Muscle layer of colon (tissue), 2 donors: ENCODE measurements at regions not wholly inside any gene's neighbourhood (a gene's known extent, or its start where the extent isn't known, plus 50 kb on each side); places are given as distances from the start of the nearest gene placed in this dataset.

Experiments
- H3K27ac ChIP-seq: one replicate; pipeline ENCODE4 v1.7.0; 2013; ENCODE audit warnings: low read depth, mild to moderate bottlenecking, low read length, moderate library complexity
- H3K27me3 ChIP-seq, 2 donors: one replicate each; pipeline ENCODE4 v1.7.0; 2013; ENCODE audit warnings: low read length in 2 of 2, mild to moderate bottlenecking in 2 of 2; ENCODE audit not compliant: insufficient read depth in 2 of 2, control insufficient read depth in 1 of 2
- H3K36me3 ChIP-seq: one replicate; pipeline ENCODE4 v1.7.0; 2013; ENCODE audit warnings: mild to moderate bottlenecking, low read length; ENCODE audit not compliant: insufficient read depth
- H3K4me1 ChIP-seq: one replicate; pipeline ENCODE4 v1.7.0; 2013; ENCODE audit warnings: mild to moderate bottlenecking, low read length; ENCODE audit not compliant: insufficient read depth
- H3K4me3 ChIP-seq, 2 donors: one replicate each; pipeline ENCODE4 v1.7.0; 2013; ENCODE audit warnings: low read length in 2 of 2, low read depth in 1 of 2, mild to moderate bottlenecking in 1 of 2, moderate library complexity in 1 of 2
- H3K9ac ChIP-seq: one replicate; pipeline ENCODE4 v1.7.0; 2013; ENCODE audit warnings: low read length
- H3K9me3 ChIP-seq: one replicate; pipeline ENCODE4 v1.7.0; 2013; ENCODE audit warnings: mild to moderate bottlenecking, low read length
- donor health status: abdominal sarcoma.
- donor health status: Adenocarcinoma of cecum.

DNA sequence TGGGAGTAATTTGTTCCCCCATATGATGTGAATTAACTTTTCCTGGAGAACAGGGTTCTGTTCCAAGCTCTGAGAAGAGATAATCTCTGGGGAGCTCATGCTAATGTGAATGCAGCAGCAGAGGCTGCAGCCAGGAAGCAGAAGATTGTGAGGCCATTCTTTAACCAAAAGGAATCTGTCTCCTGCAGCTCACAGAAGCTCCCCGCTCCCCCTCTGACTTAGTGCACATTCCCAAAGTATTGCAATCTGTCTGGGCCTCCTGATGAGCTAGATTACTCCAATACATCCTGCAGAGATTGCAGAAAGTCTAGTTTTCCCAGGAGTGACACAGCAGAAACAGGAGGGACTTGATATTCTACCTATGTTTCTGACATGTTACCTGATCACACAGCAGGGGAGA lies 420.6 kb upstream of the FAT3 start:
- H3K9me3 ChIP-seq: no peaks in the 10 kb centered on the region
- no peaks in the 10 kb centered on the region for H3K27me3 ChIP-seq
- no peak overlapping the region for H3K4me3 ChIP-seq
- H3K27ac ChIP-seq: no peak overlapping the region
- H3K9ac ChIP-seq: no peak overlapping the region
- H3K4me1 ChIP-seq: no peaks in the 10 kb centered on the region
- no peaks in the 10 kb centered on the region for H3K36me3 ChIP-seq

DNA sequence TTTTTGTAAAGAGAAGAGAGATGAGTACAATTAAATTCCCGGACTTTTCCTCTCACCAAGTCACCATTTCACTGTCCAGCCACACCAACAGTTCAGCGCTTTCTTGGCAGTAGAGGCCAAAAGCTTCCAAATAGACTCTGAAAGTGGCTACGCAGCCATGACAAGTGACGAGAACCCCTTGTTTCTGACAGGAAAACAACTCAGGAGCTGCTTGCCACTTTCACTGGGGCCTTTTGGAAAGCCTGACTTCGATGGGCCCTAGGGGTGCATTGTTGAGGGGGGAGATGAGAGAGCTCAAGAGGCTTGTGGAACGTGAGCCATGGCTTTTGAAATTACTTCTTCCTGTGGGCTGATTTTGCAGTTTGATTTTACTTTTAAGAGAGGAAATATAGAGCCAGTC lies 422.1 kb upstream of the FAT3 start:
- Histone ChIP-seq H3K4me1 (no peaks in the 10 kb centered on the region), H3K9me3 (no peaks in the 10 kb centered on the region), H3K36me3 (no peaks in the 10 kb centered on the region), H3K27me3 (no peaks in the 10 kb centered on the region), H3K4me3 (no peak overlapping the region), H3K9ac (no peak overlapping the region), H3K27ac (no peak overlapping the region)

DNA sequence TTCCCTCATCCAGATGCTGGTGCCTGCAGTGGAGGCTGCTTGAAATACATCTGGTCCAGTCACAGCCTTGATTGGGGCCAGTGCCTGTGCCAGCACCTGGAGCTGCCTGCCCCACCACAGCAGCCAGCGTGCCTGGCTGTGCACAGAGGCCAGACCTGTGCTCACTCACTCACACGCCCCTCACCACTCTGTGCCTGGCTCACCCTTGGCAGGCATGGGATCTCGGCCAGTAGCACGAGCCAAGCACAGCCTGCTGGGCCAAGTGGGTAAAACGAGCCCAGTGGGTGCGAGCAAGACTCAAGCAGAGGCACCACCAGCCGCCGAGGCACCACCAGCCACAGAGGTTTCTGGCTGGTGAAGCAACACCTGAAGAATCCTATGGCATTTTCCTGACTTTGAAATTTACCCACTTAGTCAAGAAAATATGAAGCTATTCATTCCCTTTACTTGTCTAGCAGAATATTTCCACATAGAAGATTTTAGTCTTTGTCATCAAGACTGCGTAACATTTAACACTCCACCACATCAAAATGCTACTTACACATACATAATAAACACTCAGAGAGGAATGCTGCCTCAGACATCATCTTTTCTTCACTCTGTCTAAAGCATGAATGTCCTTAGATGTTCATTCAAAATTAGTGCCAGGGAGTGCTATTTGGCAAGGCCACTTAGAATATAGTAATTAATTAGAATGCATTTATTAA lies 424.3 kb upstream of the FAT3 start:
- H3K4me3 ChIP-seq: no peak overlapping the region

DNA sequence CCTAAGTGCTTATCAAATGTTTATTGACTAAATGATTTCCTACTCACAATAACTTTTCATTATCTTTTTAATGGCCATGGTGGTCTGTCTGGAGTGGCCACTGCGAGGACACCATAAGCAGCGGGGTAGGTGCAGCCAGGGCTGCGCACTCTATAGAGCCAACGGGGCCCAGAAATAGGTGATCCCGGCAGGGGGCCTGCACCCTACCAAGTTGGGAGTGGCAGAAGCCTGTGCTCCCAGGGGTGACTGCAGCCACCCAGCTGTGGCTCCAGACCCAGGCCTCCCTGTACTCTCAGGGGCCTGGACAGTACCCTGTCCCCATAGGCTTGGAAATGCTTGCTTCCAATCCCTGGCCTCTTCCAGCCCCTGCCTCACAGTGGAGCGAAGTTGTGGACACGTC lies 426.4 kb upstream of the FAT3 start:
- no peak overlapping the region for H3K4me3 ChIP-seq
- H3K9ac ChIP-seq: no peak overlapping the region
- H3K36me3 ChIP-seq: no peaks in the 10 kb centered on the region
- no peaks in the 10 kb centered on the region for H3K9me3 ChIP-seq
- H3K27me3 ChIP-seq: no peaks in the 10 kb centered on the region
- H3K4me1 ChIP-seq: peaks cover 4% of the 10 kb centered on the region
- H3K27ac ChIP-seq: no peak overlapping the region

More for the DNA sequence above, 424.3 kb upstream of the FAT3 start:
- no peaks in the 10 kb centered on the region for H3K36me3 ChIP-seq
- H3K27ac ChIP-seq: no peak overlapping the region
- H3K4me1 ChIP-seq: peaks cover 4% of the 10 kb centered on the region
- no peaks in the 10 kb centered on the region for H3K27me3 ChIP-seq
- H3K9ac ChIP-seq: no peak overlapping the region
- H3K9me3 ChIP-seq: no peaks in the 10 kb centered on the region

DNA sequence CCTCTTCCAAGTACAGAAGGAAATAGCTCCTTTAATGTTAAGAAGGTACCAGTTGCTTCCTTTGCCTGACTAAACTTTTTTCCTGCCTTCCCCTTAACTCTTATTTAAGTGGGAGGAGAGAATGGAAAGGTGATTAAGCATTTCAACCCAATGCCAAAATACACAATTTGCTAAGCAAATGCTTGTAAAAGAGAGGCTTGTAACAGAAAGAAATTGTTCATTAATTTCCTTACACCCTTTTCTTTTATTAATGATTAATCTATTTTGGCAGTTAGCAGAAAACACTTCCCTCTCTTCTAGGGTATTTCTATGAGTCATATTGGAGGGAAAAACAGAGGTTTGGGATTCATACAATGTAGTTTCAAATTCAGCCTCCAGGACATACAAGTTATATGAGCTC lies 427.6 kb upstream of the FAT3 start:
- Histone ChIP-seq H3K9me3 (no peaks in the 10 kb centered on the region), H3K36me3 (no peaks in the 10 kb centered on the region), H3K4me3 (no peak overlapping the region), H3K27ac (no peak overlapping the region), H3K27me3 (no peaks in the 10 kb centered on the region), H3K9ac (no peak overlapping the region), H3K4me1 (peaks cover 4% of the 10 kb centered on the region)

DNA sequence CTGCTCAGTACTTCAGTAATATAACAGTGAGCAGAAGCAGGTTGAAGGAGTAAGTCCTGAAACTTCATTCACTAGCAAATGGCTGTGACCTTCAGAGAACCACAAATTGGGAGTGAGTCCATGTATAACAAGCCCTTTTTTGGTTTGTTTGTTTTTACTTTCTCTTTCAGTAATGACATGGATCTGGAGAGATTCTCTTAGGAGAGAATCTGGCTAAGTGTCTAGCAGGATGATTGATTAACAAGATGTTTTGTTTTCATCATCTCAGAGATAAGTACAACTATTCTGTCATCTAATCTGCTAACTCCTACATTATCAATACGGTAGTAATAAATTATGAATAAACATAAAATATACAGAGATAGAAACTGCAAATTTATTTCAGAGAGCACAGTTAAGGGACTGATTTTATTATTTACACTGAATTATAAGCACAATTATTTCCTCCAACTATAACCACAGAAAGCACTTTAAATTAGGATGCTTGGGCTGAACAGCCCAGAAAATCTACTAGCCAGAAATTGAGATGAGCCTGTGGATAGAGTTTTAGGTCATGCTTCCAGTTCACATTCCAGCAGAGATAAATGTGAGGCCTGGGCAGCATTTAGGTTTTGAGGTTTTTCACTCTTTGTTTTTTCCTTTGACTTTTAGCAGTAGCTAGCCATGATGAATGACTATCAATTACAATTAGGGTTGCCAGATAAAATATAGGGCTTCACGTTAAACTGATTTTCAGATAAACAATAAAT lies 429.3 kb upstream of the FAT3 start:
- H3K9ac ChIP-seq: no peak overlapping the region
- no peaks in the 10 kb centered on the region for H3K27me3 ChIP-seq
- no peak overlapping the region for H3K27ac ChIP-seq
- H3K9me3 ChIP-seq: no peaks in the 10 kb centered on the region
- H3K4me3 ChIP-seq: no peak overlapping the region
- no peaks in the 10 kb centered on the region for H3K36me3 ChIP-seq
- peaks cover 4% of the 10 kb centered on the region for H3K4me1 ChIP-seq

DNA sequence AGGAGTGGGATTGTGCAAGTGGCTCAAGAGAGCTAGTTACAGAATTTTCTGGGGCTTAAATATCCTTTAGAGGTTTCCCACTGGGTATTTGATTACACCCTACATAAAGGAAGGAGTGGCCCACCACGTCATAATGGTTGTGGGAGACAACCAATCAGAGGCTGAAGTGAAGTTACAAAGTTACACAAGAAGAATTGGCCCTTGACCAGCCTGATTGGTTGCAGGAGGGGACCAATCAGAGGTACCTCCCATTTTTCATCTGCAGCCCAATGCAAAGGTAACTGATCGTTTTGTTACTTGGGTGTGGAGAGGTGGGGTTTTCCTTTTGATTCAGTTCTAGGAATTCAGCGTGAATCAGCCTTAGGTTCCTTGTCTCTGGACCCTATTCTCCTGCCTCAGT lies 430.5 kb upstream of the FAT3 start:
- Histone ChIP-seq H3K9ac (no peak overlapping the region), H3K4me3 (no peak overlapping the region), H3K27ac (no peak overlapping the region), H3K9me3 (no peaks in the 10 kb centered on the region), H3K27me3 (no peaks in the 10 kb centered on the region), H3K36me3 (no peaks in the 10 kb centered on the region), H3K4me1 (peaks cover 4% of the 10 kb centered on the region)

DNA sequence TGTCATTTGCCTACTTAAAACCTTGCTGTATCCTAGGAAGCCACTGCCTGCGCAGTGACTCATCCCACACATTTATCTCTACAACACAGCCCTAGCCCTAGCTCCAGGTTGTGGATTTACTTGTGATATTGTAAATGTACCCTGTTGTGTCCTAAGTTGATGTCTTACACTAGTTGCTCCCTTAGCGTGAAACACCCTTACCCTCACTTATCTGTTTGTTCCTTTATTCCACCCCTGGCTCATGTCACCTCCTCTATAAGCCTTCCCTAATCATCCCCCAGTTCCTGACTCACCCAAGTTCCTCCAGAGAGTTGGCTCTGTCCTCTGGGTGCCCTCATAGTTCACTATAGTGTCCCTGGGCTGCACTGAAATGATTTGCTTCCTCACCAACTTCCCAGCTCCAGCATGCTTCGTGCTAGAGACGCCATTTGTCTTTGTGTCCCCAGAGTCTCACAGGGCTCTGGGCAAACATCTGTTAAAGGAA lies 431.8 kb upstream of the FAT3 start:
- H3K4me1 ChIP-seq: peaks cover 4% of the 10 kb centered on the region
- H3K9me3 ChIP-seq: no peaks in the 10 kb centered on the region
- H3K27me3 ChIP-seq: no peaks in the 10 kb centered on the region
- no peak overlapping the region for H3K4me3 ChIP-seq
- H3K9ac ChIP-seq: no peak overlapping the region
- no peak overlapping the region for H3K27ac ChIP-seq
- no peaks in the 10 kb centered on the region for H3K36me3 ChIP-seq

DNA sequence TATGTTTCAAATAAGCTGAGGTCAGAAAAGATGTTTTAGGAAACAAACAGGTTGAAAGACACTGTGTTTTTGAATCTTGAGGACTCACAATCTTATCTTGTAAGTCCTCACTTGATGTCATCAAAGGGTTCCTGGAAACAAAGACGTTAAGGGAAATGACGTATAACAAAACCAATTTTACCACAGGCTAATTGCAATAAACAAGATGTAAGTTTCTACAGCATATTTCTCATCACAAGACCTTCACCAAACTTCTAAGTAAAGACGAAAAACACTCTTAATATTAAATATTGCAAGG lies 433.5 kb upstream of the FAT3 start:
- no peaks in the 10 kb centered on the region for H3K36me3 ChIP-seq
- H3K27me3 ChIP-seq: no peaks in the 10 kb centered on the region
- no peaks in the 10 kb centered on the region for H3K4me1 ChIP-seq
- H3K9ac ChIP-seq: no peak overlapping the region
- no peak overlapping the region for H3K4me3 ChIP-seq
- H3K9me3 ChIP-seq: no peaks in the 10 kb centered on the region
- no peak overlapping the region for H3K27ac ChIP-seq

DNA sequence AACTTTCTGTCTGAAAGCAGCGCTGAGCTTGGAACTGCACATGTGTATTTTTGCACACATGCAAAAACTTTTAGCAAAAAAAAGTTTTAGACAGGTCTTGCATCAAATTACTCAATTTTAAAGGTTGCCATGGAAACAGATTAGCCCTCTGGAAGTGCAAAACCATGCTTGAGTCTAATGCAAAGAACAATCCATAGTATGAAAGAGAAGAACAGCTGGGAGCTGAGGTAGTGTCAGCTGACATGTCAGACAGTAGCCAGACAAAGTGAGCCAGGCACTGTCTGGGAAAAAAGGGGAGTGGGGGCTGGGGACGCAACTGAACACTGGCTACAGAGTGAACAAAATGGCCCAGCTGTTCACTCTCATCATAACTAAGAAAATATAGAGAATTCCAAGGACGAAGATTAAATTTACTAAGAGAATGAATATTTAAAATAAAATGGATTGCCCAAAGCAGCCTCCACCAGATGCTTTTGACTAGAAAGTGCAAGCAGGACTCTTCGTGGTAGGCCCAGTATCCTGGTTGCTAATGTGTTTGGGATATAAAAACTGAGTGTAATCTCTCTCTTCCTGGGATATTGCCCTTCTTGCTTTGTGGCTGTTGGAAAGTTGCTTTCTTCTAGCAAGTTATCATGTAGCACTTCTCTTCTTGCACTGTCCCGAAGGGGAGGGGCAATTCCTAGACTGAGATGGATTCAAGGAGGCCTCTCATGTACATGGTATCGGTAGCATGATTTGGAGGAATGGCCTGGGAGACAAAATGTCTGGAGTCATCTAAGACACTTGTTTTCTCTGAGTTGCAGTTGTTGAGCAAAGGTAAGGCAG lies 434.1 kb upstream of the FAT3 start:
- Histone ChIP-seq H3K4me1 (no peaks in the 10 kb centered on the region), H3K4me3 (no peak overlapping the region), H3K9ac (no peak overlapping the region), H3K27ac (no peak overlapping the region), H3K36me3 (no peaks in the 10 kb centered on the region), H3K9me3 (no peaks in the 10 kb centered on the region), H3K27me3 (no peaks in the 10 kb centered on the region)

DNA sequence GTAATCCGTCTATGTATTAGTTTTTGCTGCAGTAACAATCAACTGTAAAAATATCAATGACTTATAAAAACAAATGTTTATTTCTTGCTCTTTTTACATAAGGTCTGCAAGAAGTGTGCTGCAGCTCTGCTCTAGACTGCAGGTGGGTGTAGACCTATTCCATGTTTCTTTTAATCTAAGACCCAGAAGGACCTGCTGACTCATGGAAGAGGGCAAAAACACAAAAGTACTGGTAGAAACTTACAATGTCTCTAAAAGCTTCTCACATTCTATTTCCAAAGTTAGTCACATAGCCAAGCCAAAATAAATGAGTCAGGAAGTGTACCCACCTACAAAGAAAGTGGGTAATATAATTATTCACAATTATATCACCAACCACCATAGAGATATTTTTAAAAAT lies 435.9 kb upstream of the FAT3 start:
- no peaks in the 10 kb centered on the region for H3K9me3 ChIP-seq
- H3K4me3 ChIP-seq: no peak overlapping the region
- no peak overlapping the region for H3K9ac ChIP-seq
- no peaks in the 10 kb centered on the region for H3K36me3 ChIP-seq
- no peaks in the 10 kb centered on the region for H3K27me3 ChIP-seq
- no peaks in the 10 kb centered on the region for H3K4me1 ChIP-seq
- H3K27ac ChIP-seq: no peak overlapping the region
